Osteoblast (primary cell): ENCODE measurements at regions not wholly inside any gene's neighbourhood (a gene's known extent, or its start where the extent isn't known, plus 50 kb on each side); places are given as distances from the start of the nearest gene placed in this dataset.
"Not testable (repeated sequence)": the region's sequence is repeated elsewhere in the genome, so short reads cannot be mapped to it uniquely, and the experiment has no call there.

Experiments used
- DNase-seq: peaks from one replicate; pipeline ENCODE4 v3.0.0; 2011; ENCODE audit warnings: low spot score, mixed read lengths; ENCODE audit not compliant: insufficient read length; ENCODE audit errors: missing footprints
- H2AFZ ChIP-seq: 2 replicates; pipeline ENCODE4 v1.6.0; 2011; ENCODE audit warnings: mild to moderate bottlenecking, low read length
- H3K27ac ChIP-seq: 2 replicates; pipeline ENCODE4 v1.5.1; 2011; ENCODE audit warnings: mild to moderate bottlenecking, low read depth, low read length, moderate library complexity
- H3K27me3 ChIP-seq: 2 replicates; pipeline ENCODE4 v1.6.0; 2012; ENCODE audit warnings: mild to moderate bottlenecking, control low read depth, inconsistent platforms, low read length, moderate library complexity; ENCODE audit not compliant: insufficient read depth
- H3K36me3 ChIP-seq: 2 replicates; pipeline ENCODE4 v1.5.1; 2011; ENCODE audit warnings: mild to moderate bottlenecking, low read length, control low read depth, moderate library complexity; ENCODE audit not compliant: insufficient read depth
- H3K4me1 ChIP-seq: 2 replicates; pipeline ENCODE4 v1.5.1; 2011; ENCODE audit warnings: mild to moderate bottlenecking, low read length, control low read depth, moderate library complexity; ENCODE audit not compliant: insufficient read depth
- H3K4me2 ChIP-seq: 2 replicates; pipeline ENCODE4 v1.6.0; 2011; ENCODE audit warnings: mild to moderate bottlenecking, low read length; ENCODE audit not compliant: insufficient read depth
- H3K4me3 ChIP-seq: fragments of 200-600 bp; sonication (generic); 3 replicates; pipeline ENCODE4 v1.5.1; 2012; ENCODE audit warnings: mild to moderate bottlenecking, low read length, inconsistent platforms; ENCODE audit not compliant: insufficient read depth
- H3K79me2 ChIP-seq: 2 replicates; pipeline ENCODE4 v1.6.0; 2012; ENCODE audit warnings: mild to moderate bottlenecking, low read length, control low read depth, inconsistent platforms; ENCODE audit not compliant: insufficient read depth
- H3K9me3 ChIP-seq: 2 replicates; pipeline ENCODE4 v1.5.1; 2011; ENCODE audit warnings: low read depth, low read length, control low read depth
- H4K20me1 ChIP-seq: 2 replicates; pipeline ENCODE4 v1.6.0; 2012; ENCODE audit warnings: mild to moderate bottlenecking, low read length, control low read depth; ENCODE audit not compliant: insufficient read depth
- TF ChIP-seq, protein P1 (sequence below): IDR thresholded peaks from 2 replicates; pipeline ENCODE4 v1.5.1; 2011; ENCODE audit warnings: mild to moderate bottlenecking, low read depth, low read length, moderate library complexity; ENCODE audit errors: extremely low read depth

DNA sequence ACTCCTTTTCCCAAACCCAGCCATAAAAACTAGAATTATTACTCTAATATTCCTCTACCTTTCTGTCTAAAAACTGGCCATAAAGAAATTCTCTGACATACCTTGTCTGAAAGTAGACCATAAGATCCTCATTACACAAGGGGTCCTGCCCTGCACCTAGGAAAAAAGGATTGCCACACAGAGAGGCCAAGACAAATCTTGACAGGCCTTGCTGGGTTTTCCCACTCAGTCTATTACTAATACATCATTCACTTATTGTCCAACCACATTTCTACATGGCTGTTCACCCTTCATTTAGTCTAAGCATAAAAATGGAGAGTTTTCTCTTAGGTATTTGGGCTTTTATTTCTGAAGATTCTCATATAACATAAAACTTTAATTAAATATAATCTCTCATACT, 319.8 kb downstream of the PCDH20 start:
- TF ChIP-seq, protein P1, sequence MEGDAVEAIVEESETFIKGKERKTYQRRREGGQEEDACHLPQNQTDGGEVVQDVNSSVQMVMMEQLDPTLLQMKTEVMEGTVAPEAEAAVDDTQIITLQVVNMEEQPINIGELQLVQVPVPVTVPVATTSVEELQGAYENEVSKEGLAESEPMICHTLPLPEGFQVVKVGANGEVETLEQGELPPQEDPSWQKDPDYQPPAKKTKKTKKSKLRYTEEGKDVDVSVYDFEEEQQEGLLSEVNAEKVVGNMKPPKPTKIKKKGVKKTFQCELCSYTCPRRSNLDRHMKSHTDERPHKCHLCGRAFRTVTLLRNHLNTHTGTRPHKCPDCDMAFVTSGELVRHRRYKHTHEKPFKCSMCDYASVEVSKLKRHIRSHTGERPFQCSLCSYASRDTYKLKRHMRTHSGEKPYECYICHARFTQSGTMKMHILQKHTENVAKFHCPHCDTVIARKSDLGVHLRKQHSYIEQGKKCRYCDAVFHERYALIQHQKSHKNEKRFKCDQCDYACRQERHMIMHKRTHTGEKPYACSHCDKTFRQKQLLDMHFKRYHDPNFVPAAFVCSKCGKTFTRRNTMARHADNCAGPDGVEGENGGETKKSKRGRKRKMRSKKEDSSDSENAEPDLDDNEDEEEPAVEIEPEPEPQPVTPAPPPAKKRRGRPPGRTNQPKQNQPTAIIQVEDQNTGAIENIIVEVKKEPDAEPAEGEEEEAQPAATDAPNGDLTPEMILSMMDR: no peak
- no peak overlapping the region for H3K4me3 ChIP-seq
- H3K9me3 ChIP-seq: no peaks in the 10 kb centered on the region
- no peaks in the 10 kb centered on the region for H3K79me2 ChIP-seq
- no peaks in the 10 kb centered on the region for H3K4me1 ChIP-seq
- H3K4me2 ChIP-seq: no peak overlapping the region
- no peaks in the 10 kb centered on the region for H3K36me3 ChIP-seq
- H3K27me3 ChIP-seq: no peaks in the 10 kb centered on the region
- no peak overlapping the region for H3K27ac ChIP-seq
- no peak overlapping the region for H2AFZ ChIP-seq
- DNase-seq: no peak
- no peaks in the 10 kb centered on the region for H4K20me1 ChIP-seq

DNA sequence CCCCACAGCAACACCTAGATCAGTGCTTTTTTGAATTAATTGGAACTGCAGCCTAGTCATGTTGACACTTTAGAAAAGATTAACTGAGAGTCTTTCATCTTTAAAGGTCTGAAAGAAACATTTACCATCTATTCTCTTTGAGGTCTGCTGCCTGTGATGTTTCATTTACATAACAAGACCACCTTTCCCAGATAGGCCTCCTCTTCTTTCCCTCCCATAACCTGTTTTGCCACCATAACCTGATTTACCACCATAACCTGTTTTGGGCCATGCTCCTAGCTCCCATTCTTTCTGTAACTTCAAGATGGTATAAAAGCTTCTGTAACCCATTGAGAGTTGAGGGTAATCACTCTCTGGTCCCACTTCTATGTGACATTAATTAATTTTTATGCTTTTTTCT, 320.8 kb downstream of the PCDH20 start:
- H4K20me1 ChIP-seq: no peaks in the 10 kb centered on the region
- DNase-seq: no peak
- no peak overlapping the region for H3K4me2 ChIP-seq
- no peaks in the 10 kb centered on the region for H3K9me3 ChIP-seq
- no peaks in the 10 kb centered on the region for H3K36me3 ChIP-seq
- no peak overlapping the region for H2AFZ ChIP-seq
- TF ChIP-seq, protein P1: no peak
- H3K79me2 ChIP-seq: no peaks in the 10 kb centered on the region
- no peaks in the 10 kb centered on the region for H3K27me3 ChIP-seq
- no peak overlapping the region for H3K27ac ChIP-seq
- H3K4me3 ChIP-seq: no peak overlapping the region
- no peaks in the 10 kb centered on the region for H3K4me1 ChIP-seq

DNA sequence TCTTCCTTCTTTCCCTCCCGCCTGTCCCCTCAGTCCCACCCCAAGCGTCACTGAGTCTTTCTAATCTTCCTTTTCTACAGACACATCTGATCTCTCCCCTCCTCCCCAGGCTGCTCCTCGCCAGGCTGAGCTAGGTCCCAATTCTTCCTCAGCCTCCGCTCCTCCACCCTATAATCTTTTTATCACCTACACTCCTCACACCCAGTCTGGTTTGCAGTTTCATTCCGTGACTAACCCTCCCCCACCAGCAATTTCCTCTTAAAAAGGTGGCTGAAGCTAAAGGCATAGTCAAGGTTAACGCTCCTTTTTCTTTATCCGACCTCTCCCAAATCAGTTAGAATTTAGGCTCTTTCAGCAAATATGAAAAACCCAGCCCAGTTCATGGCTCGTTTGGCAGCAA, 325.8 kb downstream of the PCDH20 start:
- H3K4me2 ChIP-seq, DNase-seq, H2AFZ ChIP-seq: not testable (repeated sequence)

DNA sequence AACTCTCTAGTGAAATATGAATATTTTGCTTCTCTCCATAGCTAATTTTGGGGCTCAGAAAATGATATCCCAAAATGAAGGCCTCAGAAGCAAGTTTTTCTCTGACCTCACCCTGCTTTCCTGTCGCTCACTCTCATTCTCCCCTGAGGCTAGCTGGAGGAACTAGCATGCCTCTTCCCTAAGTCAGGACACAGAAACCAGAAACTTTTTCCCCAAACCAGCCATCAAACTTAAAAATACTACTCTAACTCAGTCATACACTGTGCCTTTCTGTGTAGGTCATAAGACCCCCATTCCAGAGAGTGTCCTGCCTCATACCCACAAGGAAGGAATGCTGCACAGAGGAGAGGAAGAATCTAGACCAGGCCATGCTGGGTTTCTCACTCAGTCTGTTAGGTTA, 329.6 kb downstream of the PCDH20 start:
- H3K9me3 ChIP-seq: no peaks in the 10 kb centered on the region
- no peak overlapping the region for H3K4me3 ChIP-seq
- no peaks in the 10 kb centered on the region for H4K20me1 ChIP-seq
- H3K27me3 ChIP-seq: no peaks in the 10 kb centered on the region
- no peak overlapping the region for H3K4me2 ChIP-seq
- H3K79me2 ChIP-seq: no peaks in the 10 kb centered on the region
- no peak overlapping the region for H2AFZ ChIP-seq
- no peaks in the 10 kb centered on the region for H3K36me3 ChIP-seq
- H3K27ac ChIP-seq: no peak overlapping the region
- TF ChIP-seq, protein P1: no peak
- no peaks in the 10 kb centered on the region for H3K4me1 ChIP-seq
- no peak for DNase-seq

More for the DNA sequence above, 325.8 kb downstream of the PCDH20 start:
- H3K27ac ChIP-seq, H3K27me3 ChIP-seq, H3K4me3 ChIP-seq, H3K9me3 ChIP-seq, H3K79me2 ChIP-seq, H3K36me3 ChIP-seq, H3K4me1 ChIP-seq, H4K20me1 ChIP-seq: not testable (repeated sequence)
